Mucosa of gallbladder (tissue), 1 donor: ENCODE measurements at regions not wholly inside any gene's neighbourhood (a gene's known extent, or its start where the extent isn't known, plus 50 kb on each side); places are given as distances from the start of the nearest gene placed in this dataset.

Source experiments
- DNase-seq: peaks from one replicate; pipeline ENCODE4 v3.0.0-alpha.2; 2020; ENCODE audit warnings: low spot score
- donor health status: DM: no; HTN: no; CAD: no.

DNA sequence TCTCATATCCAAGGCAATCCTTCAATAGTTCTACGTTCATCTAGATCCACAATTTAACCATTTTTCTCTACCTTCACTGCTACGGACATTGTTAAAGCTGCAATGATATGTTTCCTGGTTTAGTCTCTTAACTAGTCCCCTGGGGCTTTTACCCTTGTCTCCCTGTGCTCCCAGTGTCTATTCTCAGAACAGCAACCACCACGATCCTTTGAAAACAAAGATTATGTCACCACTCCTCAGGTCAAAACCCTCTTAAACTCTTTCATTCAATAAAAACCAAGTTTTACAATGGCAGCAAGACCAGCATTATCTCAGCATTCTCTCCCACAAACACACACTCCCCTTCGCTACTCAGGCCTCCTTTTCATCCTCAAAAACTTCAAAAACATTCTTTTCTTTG lies 298.2 kb upstream of the CHST9 start:
- no peak for DNase-seq

DNA sequence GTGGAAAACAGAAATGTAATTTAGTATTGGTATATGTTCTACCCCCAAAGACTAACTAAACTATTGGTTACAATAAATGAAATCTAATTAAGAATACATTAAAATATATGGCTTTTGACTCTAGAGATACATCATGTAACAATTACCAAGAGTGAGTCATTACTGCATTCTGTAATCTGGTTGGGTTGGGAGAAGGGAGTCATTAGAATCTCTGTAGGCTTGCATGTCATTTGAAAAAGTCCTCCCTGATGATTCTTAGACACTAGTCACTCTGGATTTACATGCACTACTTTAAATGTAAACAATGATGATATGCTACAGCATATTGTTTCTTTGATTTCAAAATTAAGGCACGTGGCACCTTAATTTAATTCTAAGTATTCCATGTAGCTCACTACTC lies 293.4 kb upstream of the CHST9 start:
- no peak for DNase-seq

DNA sequence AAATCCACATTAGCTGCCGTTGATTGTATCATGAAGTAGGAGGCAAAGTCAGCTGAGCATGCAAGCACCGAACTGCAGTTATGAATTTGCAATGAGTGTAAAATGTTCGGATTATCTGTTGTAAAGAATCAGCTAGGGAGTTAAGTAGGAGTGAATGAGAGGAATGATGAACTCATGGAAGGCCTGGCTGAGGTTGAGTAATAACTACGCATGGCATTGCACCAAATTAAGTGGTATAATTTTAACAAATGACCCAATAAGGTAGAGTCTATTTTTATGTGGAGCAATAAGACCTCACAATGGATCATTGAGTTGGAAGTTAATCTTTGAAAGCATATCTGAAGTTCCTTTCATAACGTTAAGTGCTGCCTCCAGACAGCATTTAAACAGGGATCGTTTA lies 288.2 kb upstream of the CHST9 start:
- DNase-seq, result no peak

DNA sequence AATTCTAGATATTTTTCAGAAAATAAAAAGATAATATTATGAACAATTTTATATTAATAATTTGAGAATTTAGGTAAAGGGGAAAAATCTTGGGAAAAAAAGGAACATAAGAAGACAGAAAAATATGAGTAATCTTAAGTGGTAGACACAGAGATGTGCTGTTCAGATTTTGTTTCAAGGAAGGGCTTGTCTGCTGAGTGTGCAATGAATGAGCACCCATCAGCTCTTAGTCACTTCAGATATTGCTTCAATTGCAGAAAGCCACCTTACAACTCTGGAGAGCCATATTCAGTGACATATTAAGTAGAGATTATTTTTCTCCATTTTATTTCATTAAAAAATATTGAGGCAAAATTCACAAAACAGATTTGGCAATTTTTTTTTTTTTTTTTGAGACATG lies 282.0 kb upstream of the CHST9 start:
- no peak for DNase-seq

DNA sequence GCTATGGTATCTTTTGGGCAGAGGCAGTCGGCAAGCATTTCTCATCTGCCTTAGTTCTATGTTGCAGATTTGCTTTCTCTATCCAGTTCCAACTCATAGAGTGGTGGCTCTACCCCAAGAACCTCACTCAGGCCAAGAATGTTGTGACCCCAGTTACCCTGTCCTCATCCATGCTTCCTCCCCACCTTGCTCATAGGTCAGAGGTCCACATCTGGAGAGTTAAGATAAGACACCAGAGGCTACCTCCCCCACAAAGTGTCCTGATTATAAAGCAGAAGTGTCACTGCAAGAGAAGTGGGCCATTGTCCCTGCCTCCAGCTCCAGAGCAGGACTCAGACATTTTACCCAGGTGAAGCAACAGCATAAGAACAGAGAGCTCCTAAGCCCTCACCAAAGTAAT lies 276.8 kb upstream of the CHST9 start:
- DNase-seq, result no peak

DNA sequence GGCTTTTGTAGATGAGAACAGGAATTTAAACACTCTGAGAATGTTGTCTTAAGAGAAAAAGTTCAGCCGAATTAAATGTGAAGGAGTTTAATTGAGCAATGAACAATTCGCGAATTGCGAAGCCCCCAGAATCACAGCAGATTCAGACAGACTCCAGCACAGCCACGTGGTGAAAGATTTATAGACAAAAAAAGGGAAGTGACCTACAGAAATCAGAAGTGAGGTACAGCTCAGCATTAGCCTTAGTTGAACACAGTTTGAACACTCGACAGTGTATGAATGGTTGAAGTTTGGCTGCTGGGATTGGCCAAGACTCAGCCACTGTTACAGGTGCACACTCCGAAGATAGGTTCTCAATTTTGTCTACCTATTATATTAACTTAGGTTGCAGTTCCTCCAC lies 264.0 kb upstream of the CHST9 start:
- no peak for DNase-seq

DNA sequence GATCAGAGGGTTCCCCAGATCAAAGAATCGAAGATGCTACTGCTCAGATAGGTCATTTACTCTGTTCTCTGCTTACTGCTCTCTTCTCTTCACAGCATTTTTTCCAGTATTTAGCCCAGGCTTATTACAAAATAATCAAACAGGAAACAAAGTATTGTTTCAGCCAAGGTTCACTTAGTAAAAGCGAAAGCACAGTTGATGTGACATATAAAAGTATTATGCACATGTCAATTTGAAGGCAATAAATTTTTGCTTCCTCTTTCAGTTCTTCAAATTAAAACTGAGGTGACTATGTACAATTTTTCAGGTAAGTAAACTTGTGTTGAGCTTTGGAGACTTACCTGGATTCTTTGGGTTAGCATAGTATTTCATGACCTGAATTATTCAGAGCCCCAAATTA lies 262.8 kb upstream of the CHST9 start:
- no peak for DNase-seq

DNA sequence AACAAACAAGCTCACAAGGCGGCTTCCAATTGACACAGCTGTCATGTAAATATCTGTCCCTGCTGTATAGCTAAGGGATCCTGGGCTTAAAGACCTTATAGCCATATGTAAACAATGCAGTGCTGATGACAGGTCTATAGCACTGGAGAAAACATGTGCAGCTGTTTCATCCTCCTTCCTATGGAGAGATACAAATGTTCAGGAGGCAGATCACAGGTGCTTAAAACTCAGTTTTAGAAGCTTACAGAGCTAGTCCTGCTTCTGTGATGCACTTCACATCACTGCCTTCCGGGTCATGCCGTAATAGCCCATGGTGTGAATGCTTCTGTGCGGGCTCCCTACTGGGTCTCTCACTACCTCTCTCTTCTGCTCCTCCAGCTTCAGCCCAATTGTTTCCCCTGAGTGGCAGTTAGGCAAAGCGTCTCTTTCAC lies 262.4 kb upstream of the CHST9 start:
- no peak for DNase-seq

DNA sequence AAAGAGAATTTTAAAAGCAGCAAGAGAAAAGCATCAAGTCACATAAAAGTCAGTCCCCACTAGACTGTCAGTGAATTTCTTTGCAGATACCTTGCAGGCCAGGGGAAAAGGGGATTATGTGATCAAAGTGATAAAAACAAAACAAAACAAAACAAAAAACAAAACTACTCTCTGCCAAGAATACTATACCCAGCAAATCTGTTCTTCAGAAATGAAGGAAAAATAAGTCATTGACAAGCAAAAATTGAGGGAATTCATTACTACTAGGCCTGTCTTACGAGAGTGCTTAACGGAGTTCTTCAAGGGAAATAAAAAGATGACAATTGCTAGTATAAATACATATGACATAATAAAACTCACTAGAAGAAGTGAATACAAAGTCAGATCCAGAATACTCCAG lies 245.5 kb upstream of the CHST9 start:
- no peak for DNase-seq

DNA sequence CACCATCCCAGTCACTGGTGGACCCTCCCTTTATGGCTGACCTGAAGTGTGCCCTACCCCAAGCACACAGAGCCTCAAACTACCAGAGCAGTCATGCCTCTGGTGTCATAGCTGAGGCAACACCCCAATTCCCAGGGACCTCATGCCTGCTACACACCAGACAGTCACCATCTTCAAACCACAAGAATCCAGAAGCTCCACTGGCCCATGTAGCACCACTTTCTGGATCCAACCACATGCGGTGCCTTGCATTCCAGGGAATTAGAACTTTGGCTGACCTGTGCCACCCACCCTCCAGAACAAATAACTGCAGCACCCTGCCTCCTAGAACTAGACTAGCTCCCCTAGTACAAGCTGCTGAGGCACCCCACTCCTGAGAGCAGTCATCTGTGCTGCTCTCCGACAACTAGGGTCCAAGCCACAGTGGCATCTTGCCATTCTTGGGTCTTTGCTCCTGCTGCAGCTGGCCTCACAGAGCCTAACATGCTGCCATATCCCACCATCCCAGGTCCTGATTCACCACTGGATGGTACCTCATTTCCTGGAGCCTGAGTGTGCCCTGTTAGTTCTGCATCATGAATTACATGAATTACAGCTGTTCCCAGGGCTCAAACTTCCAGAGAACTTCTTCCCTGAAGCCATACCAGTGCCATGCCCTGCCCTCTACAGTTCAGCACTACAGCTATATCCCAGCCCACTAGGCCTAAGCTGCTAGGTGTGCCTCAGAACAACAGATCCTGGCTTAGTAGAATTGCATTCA lies 243.8 kb upstream of the CHST9 start:
- no peak for DNase-seq

DNA sequence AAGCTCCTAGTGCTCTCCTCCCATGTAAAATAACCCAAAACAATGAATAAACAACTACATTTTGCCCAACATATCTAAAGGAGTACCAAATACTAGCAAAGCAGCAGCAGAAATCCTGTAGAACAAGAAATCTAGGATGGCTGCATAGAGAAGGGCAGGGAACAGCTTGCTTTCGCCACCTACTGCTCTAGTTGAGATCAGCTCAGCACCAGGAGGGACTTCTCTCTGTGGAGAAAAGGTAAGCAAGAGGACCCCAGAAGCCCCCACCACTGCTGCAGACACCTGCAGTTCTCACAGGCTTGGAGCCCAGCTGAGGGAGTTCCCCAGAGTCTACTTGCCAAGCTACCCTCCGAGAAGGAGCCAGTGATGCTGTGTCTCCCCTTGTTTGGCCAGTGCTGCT lies 243.0 kb upstream of the CHST9 start:
- no peak for DNase-seq

DNA sequence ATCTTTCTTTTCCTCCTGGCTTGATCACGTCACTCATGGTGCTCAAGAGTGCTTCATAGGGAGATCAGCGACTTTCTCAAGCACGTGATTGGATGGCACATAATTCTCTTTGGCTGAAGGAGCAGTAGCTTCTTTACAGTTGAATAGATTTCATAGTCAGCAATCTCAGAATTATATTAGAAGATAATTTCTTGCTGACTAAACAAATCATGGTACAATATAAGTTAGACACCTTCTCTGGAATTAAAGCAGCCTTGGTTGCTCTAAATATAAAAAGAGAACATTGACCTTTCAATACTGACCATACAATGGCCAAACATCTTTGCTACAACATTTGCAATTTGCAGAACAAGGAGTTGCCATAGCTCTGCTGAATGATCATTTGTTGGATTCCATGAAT lies 238.5 kb upstream of the CHST9 start:
- DNase-seq, result no peak

DNA sequence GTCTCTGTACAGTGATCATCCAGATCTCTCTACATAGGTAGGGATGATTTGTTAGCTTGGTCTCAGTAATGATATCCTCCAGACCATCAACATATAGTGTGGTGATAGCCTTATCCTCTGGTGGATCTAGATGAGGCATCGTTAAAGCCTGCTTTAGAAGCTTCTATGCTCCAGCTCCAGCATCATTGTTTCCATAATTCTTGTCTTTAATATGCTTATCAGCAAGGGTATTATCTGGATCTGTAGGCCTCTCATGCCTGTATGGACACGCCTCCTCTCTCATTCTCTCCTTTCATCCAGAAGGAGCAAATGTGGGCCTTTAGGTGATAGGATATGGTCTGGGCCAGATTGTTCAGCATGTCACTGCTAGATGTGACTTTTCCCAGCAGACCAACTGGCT lies 234.5 kb upstream of the CHST9 start:
- DNase-seq, result no peak

DNA sequence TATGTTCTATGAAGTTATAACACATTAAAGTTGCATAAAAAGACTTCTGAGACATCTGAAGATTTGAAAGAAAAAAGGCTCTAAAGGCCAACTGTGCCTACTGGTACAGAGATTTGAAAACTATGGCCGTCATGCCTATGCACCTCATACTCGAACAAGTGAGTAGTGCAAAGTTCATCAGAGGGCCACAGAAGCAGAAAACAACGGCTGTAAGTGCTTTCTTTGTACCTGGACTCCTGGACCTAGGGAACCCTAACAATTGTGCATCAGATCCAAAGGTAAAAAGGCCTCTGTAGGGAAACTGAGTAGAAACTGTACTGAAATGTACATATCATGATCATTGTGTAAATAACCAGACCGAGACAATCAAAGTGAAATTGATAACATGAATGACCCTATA lies 230.4 kb upstream of the CHST9 start:
- DNase-seq, result no peak

DNA sequence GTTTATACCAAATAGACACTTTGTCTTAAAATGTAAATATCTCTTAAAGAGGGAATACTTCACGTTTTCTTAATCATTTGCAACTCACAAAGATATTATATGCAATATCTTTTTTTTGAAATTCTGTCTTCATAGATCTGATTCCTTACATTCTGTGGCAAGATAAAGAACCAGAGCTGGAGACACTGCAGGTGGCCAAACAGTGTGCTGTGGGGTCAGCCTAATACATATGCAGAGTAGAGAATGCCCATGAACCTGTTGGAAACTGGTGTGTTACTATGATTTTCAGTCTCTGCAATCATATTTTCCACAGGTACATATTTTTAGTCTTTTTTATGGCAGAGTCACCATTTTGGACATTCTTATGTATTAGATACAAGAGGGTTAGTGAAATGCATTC lies 229.6 kb upstream of the CHST9 start:
- DNase-seq, result no peak

DNA sequence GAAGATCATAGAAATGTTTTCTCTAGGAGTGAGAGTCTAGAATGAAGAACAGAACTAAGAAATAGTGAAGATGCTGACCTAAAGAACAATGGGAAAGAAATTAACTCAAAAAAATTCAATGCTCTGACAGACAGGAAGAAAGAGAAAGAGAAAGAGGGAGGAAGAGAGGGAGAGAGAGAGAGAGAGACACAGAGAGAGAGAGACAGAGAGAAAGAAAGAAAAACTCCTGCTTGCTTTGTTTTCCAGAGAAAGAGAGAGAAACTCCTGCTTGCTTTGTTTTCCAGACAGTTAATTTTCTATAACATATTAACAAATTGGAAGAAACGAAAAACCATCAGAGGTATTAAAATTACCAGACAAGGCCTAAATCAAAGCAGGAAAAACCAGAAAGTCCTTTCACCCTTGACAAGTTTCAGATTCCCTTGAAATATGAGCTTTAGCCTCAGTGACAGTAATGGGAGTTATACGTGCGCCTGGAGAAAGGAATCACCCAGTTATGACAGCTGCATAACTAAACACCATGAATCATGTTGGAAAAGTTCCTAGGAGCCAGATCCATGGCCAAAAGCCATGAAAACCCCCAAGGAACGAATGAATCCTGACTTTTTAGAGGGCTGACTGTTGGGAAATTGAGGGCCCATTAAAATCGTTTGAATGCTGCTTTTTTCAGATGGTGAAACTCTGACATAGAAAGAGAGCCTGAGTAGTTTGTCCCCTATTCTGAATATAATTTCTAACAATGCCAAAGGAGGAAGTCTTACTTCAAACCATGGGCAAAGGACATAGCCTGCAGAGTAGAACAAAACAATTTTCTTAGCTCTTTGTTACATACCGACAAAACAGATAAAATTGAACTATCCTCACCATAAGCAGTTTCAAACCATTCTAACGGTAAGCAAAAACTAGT lies 228.6 kb upstream of the CHST9 start:
- DNase-seq, result peak; percentile 13

DNA sequence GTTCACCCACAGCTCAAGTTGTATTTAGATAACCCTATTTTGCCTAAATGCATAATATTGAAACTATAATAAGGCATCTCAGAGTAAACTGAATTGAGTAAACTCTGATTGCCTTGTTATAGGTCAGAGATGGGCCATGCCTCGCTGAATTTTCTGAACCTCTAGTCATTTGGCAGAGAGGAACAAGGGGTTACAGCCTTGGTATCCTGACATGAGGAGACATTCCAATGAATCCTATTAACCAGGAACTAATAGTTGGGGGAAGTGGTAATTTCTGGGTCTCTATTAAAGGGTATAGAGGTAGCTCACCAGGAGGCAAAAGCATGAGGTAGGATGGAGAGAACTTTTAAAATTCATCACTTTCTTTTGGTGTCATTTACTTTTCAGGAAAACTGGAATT lies 227.4 kb upstream of the CHST9 start:
- DNase-seq, result no peak

DNA sequence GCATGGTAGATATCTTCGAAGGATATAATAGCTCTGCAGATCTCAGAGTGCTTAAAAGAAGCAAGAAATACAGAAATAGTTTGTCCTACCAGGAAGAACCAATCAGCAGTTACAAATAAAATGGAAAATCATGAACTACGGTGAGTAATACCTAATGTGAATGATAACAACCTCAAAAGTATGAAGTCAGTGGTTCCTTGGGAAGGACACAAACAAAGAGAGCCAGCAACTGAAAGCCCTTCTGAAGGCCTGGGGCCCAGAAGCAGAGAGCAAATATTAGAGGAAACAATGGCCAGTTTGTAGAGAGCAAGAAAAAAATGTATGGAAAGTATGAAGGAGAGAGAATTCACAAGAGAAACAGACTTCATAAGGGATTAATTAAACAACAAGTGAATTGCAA lies 226.8 kb upstream of the CHST9 start:
- no peak for DNase-seq

DNA sequence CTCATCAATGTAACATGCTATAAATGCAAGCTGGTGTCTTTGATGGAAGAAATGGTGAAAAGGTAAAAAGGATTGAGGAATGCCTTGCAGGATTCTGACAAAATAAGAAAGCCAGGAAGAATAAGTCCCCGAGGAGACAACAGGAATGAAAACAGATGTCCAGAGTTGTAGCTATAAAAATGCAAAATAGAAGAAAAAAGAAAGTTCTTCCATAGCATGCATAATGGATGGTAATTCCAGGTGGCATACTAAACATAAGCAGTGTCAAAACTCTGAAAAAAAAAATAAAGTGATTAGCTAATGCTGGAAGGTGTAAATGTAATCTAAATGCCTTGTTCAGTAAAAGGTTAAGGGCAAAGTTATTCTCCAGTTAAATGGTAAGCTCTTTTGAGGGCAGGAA lies 225.9 kb upstream of the CHST9 start:
- DNase-seq, result no peak

DNA sequence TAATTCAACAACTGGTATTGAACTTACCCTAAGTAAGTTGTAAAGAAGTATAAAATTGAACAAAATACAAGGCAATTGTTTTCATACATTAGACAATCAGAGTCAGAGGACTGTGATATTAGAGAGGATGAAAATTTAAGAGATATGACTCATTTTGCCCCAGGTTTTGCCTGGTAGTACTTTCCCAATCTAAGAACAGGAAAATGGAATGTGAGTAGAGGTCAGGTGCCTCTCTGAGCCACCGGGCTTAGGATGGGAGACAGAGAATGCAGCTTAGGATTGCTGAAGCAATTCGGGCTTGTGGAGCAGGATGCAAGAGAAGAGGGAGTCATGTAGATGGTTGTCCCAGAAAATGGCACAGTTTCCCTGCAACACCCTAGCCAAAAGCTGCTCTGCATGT lies 219.7 kb upstream of the CHST9 start:
- DNase-seq, result no peak

DNA sequence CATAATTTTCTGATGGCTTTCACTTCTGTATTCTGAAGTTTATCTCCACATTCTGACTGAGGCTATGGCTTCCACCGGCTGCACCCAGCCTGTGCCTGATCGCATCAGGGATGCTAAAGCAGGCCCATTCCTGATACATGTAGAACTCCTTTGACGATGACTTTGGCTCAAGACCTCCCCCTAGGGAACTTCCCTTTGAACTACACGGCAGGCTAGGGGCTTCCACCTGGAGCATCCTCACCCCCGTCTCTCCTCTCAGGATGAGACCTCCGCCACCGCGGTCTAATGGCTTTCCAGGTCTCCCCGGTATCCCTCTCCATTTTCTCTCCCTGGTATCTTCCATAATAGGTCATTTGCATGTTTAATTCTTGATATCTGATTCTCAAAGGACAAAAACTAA lies 214.9 kb upstream of the CHST9 start:
- DNase-seq, result no peak

DNA sequence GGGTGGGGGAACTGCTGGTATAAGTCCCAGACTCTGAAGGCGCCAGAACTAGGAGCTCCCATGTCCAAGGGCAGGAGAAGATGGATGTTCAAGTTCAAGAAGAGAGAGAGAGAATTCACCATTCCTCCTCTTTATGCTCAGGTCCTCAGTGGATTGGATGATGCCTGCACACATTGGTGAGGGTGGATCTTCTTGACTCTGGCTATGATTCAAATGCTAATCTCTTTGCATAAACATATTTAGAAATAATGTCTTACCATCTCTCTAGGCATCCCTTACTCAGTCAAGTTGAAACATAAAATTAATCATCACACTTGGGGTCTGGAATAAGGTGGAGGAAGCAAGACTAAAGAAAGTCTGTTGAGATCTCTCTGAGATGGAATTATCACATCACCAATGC lies 210.6 kb upstream of the CHST9 start:
- no peak for DNase-seq

DNA sequence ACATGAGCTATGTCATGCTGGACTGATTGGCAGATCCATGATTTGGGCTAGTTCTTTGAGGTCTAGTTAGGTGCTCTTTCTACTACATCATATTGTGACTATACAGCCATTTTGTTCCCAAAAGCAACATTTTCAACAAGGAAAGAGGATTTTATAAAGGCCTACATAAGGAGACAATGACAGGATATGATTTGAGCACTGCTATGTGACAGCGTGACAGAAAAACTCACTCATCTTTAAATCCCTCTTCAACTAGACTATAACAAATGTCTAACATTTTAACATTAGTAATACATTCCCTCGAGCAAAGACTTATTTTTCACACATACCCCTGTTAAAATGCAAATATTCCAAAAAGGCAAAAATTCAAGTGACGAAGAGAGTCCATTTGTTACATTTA lies 209.6 kb upstream of the CHST9 start:
- DNase-seq, result no peak
